Loucy (cell line): ENCODE measurements at regions not wholly inside any gene's neighbourhood (a gene's known extent, or its start where the extent isn't known, plus 50 kb on each side); places are given as distances from the start of the nearest gene placed in this dataset.
A peak's percentile ranks its signal among the peaks of the same experiment; 100 is the strongest.

ENCODE experiments used
- H2AFZ ChIP-seq: fragments of 200-600 bp; sonication (generic); 2 replicates; pipeline ENCODE4 v1.6.0; 2016; ENCODE audit warnings: antibody characterized with exemption, mild to moderate bottlenecking, low read length, moderate library complexity
- H3F3A ChIP-seq: fragments of 200-600 bp; 2 replicates; pipeline ENCODE4 v1.6.0; 2016; ENCODE audit warnings: antibody characterized with exemption, low read depth, mild to moderate bottlenecking
- H3K27me3 ChIP-seq: fragments of 200-600 bp; sonication (generic); 2 replicates; pipeline ENCODE4 v1.6.1; 2014; ENCODE audit warnings: low read length, mild to moderate bottlenecking; ENCODE audit not compliant: insufficient read depth, poor library complexity, severe bottlenecking
- H3K36me3 ChIP-seq: fragments of 200-600 bp; sonication (generic); 2 replicates; pipeline ENCODE4 v1.6.1; 2016; ENCODE audit warnings: low read length; ENCODE audit not compliant: insufficient read depth
- H3K4me1 ChIP-seq: fragments of 200-600 bp; sonication (generic); 2 replicates; pipeline ENCODE4 v1.5.1; 2014; ENCODE audit warnings: low read length, mild to moderate bottlenecking; ENCODE audit not compliant: insufficient read depth, poor library complexity, severe bottlenecking
- H3K4me2 ChIP-seq: fragments of 200-600 bp; sonication (generic); 2 replicates; pipeline ENCODE4 v1.6.0; 2014; ENCODE audit warnings: antibody characterized with exemption, low read length, low read depth, mild to moderate bottlenecking; ENCODE audit not compliant: poor library complexity, severe bottlenecking
- H3K4me3 ChIP-seq: fragments of 200-600 bp; sonication (generic); 2 replicates; pipeline ENCODE4 v1.5.1; 2014; ENCODE audit warnings: low read length, mild to moderate bottlenecking, mixed read lengths; ENCODE audit not compliant: poor library complexity, severe bottlenecking
- H3K79me2 ChIP-seq: fragments of 200-600 bp; sonication (generic); 2 replicates; pipeline ENCODE4 v1.6.1; 2014; ENCODE audit warnings: low read length; ENCODE audit not compliant: insufficient read depth
- H3K9ac ChIP-seq: fragments of 200-600 bp; sonication (generic); 2 replicates; pipeline ENCODE4 v1.6.0; 2014; ENCODE audit warnings: mild to moderate bottlenecking, low read depth, low read length, moderate library complexity; ENCODE audit not compliant: poor library complexity, severe bottlenecking
- H3K9me2 ChIP-seq: fragments of 200-600 bp; sonication (generic); replicated peaks from 2 replicates; pipeline ENCODE4 v1.6.1; 2016; ENCODE audit warnings: low read depth, low read length, mixed read lengths
- H3K9me3 ChIP-seq: fragments of 200-600 bp; sonication (generic); 2 replicates; pipeline ENCODE4 v1.6.1; 2014; ENCODE audit warnings: mild to moderate bottlenecking, antibody characterized with exemption, low read length, low read depth; ENCODE audit not compliant: insufficient read depth
- H4K20me1 ChIP-seq: fragments of 200-600 bp; sonication (generic); 2 replicates; pipeline ENCODE4 v1.6.0; 2014; ENCODE audit warnings: antibody characterized with exemption, low read length, mild to moderate bottlenecking; ENCODE audit not compliant: insufficient read depth, poor library complexity, severe bottlenecking
- CTCF ChIP-seq: fragments of 200-600 bp; sonication (generic); conservative IDR thresholded peaks from 2 replicates; pipeline ENCODE4 v1.5.1; 2014; ENCODE audit warnings: mild to moderate bottlenecking, antibody characterized with exemption, low read length
- EZH2phosphoT487 ChIP-seq: fragments of 200-600 bp; IDR thresholded peaks from 2 replicates; pipeline ENCODE4 v1.6.1; 2018; ENCODE audit warnings: antibody characterized with exemption, mild to moderate bottlenecking, moderate library complexity, borderline replicate concordance

- H4K20me1 ChIP-seq: no peaks in the 10 kb centered on the region
- no peak overlapping the region for H3K9ac ChIP-seq
- TF ChIP-seq CTCF: no peak
- TF ChIP-seq EZH2phosphoT487: no peak
- H3K4me3 ChIP-seq: no peak overlapping the region
- no peaks in the 10 kb centered on the region for H3K79me2 ChIP-seq
- no peaks in the 10 kb centered on the region for H3K9me2 ChIP-seq
- no peaks in the 10 kb centered on the region for H3K9me3 ChIP-seq
- no peak overlapping the region for H2AFZ ChIP-seq
- no peaks in the 10 kb centered on the region for H3K4me1 ChIP-seq
- H3K4me2 ChIP-seq: no peak overlapping the region
- H3F3A ChIP-seq: no peaks in the 10 kb centered on the region
- H3K27me3 ChIP-seq: no peaks in the 10 kb centered on the region
- no peaks in the 10 kb centered on the region for H3K36me3 ChIP-seq
These were observed 113.2 kb downstream of the CAND1 start for GRCh38 chr12:67382241-67382871.

GRCh38 chr12:67386869-67387565, 117.9 kb downstream of the CAND1 start:
- H3K9ac ChIP-seq: no peak overlapping the region
- H2AFZ ChIP-seq: no peak overlapping the region
- no peaks in the 10 kb centered on the region for H3K9me3 ChIP-seq
- TF ChIP-seq CTCF: no peak
- no peak for TF ChIP-seq EZH2phosphoT487
- H3K36me3 ChIP-seq: no peaks in the 10 kb centered on the region
- H3K27me3 ChIP-seq: no peaks in the 10 kb centered on the region
- H4K20me1 ChIP-seq: no peaks in the 10 kb centered on the region
- peaks cover 17% of the 10 kb centered on the region for H3K4me1 ChIP-seq
- no peaks in the 10 kb centered on the region for H3K79me2 ChIP-seq
- H3K4me2 ChIP-seq: no peak overlapping the region
- no peaks in the 10 kb centered on the region for H3K9me2 ChIP-seq
- H3F3A ChIP-seq: no peaks in the 10 kb centered on the region
- no peak overlapping the region for H3K4me3 ChIP-seq

- H3K9ac ChIP-seq: no peak overlapping the region
- H3K4me2 ChIP-seq: peak overlapping the region; percentile 65
- peaks cover 17% of the 10 kb centered on the region for H3K4me1 ChIP-seq
- H3K9me3 ChIP-seq: no peaks in the 10 kb centered on the region
- H3F3A ChIP-seq: no peaks in the 10 kb centered on the region
- no peaks in the 10 kb centered on the region for H3K36me3 ChIP-seq
- TF ChIP-seq CTCF (peak; percentile 60), EZH2phosphoT487 (no peak)
- no peaks in the 10 kb centered on the region for H3K79me2 ChIP-seq
- H4K20me1 ChIP-seq: no peaks in the 10 kb centered on the region
- H2AFZ ChIP-seq: 0 out of 2 replicates have a peak overlapping the region, but pooled peaks have one; percentile 24
- H3K27me3 ChIP-seq: no peaks in the 10 kb centered on the region
- H3K4me3 ChIP-seq: peak overlapping the region; percentile 38
- no peaks in the 10 kb centered on the region for H3K9me2 ChIP-seq
These were observed 119.4 kb downstream of the CAND1 start for GRCh38 chr12:67388331-67389138.
